Epithelial cell of proximal tubule (primary cell): ENCODE measurements at regions not wholly inside any gene's neighbourhood (a gene's known extent, or its start where the extent isn't known, plus 50 kb on each side); places are given as distances from the start of the nearest gene placed in this dataset.

Source experiments
- DNase-seq: peaks from one replicate; pipeline ENCODE4 v3.0.0-alpha.2; 2011; ENCODE audit warnings: low read depth
- H3K4me3 ChIP-seq: 2 replicates; pipeline ENCODE4 v1.5.1; 2011; ENCODE audit warnings: low read depth, mild to moderate bottlenecking, low read length
- TF ChIP-seq, protein P1 (sequence below): conservative IDR thresholded peaks from 2 replicates; pipeline ENCODE4 v1.5.1; 2012; ENCODE audit warnings: low read depth, mild to moderate bottlenecking, low read length

DNA sequence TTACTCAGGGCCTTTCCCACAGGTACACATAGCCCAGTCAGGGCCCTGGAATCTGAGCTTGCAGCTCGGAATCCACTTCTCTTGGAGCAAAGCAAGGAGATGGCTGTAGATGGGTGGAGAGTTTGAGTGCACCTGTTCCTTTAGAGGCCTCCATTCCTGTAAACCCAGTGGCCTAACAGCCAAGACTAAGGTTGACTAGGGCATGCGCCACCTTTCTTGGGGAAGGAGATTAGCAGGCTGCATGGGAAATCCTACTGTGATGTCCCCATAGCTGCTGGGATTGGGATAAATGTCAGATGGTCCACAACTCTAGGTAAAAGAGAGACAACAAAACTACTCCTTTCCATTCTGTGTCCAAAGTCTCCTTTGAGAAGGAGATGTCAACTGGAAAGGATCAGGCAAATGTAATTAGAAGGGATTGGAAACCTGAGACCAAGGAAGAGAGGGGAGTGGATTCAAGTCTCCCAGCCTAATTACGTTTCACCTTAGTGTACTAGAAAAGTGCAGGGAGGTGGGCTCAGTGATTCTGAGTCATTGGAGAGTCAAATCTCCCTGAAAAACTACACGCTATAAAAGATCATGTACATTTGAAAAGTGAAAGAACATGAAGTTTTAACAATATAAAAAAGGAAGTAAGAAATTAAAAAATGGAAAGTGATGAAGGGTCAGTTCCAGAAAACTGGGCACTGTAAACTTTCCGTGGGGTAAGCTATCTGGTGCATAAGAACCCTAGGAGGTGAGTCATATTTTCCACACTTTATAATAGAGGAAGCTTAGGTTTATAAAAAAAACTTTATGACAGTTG, 104.2 kb downstream of the SEC61B start:
- no peak overlapping the region for H3K4me3 ChIP-seq
- DNase-seq = no peak
- TF ChIP-seq, protein P1, sequence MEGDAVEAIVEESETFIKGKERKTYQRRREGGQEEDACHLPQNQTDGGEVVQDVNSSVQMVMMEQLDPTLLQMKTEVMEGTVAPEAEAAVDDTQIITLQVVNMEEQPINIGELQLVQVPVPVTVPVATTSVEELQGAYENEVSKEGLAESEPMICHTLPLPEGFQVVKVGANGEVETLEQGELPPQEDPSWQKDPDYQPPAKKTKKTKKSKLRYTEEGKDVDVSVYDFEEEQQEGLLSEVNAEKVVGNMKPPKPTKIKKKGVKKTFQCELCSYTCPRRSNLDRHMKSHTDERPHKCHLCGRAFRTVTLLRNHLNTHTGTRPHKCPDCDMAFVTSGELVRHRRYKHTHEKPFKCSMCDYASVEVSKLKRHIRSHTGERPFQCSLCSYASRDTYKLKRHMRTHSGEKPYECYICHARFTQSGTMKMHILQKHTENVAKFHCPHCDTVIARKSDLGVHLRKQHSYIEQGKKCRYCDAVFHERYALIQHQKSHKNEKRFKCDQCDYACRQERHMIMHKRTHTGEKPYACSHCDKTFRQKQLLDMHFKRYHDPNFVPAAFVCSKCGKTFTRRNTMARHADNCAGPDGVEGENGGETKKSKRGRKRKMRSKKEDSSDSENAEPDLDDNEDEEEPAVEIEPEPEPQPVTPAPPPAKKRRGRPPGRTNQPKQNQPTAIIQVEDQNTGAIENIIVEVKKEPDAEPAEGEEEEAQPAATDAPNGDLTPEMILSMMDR = no peak

DNA sequence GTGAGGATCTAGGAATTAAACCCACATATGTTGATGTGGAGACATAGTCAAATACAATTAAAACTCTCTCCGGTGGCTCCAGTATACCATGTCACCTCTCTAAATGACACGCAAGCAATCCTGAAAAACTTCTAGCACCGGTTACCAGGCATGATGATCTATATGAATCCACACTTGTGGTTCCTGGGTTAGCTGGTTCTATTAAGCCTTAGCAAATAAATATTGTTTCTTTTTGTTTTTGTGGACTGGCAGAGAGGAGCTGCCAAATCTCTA, 104.8 kb downstream of the SEC61B start:
- no peak for DNase-seq
- H3K4me3 ChIP-seq = no peak overlapping the region
- TF ChIP-seq, protein P1 = no peak

DNA sequence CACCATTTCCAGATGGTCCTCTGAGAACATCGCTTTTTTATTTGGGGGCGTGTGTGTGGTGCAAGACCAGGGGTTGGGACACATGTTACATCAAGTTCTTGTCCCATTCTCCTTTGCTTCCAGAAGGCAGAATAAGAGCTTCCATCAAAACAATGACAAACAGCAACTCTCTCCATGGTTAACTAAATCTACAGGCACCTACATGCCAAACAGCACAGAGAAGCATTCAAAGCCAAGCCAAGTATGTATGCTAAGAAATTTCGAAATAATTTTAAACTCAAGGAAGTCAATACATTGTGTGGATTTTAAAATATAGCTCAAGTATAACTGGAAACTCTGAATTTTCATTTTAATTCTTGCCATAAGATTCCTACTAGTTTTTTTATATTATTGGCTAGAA, 105.6 kb downstream of the SEC61B start:
- no peak overlapping the region for H3K4me3 ChIP-seq
- TF ChIP-seq, protein P1 = no peak
- no peak for DNase-seq

DNA sequence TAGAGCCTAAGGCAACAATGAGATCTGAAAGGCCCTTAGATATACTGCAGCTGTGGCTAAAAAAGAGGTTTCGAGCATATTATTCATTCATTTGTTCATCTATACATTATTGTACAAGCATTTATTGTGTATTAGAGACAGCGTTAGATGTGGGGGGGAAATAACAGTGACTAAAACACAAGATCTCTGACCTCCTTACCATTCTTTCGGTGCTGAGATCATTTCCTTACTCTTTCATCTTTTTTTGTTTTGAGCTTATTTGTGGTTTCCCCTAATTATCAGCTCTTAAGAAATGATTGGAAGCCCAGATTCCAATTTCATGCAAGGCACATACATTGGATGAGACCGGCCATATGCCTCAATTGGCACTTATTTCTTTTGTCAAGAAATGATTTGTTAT, 113.2 kb downstream of the SEC61B start:
- TF ChIP-seq, protein P1 = no peak
- DNase-seq = no peak
- no peak overlapping the region for H3K4me3 ChIP-seq

DNA sequence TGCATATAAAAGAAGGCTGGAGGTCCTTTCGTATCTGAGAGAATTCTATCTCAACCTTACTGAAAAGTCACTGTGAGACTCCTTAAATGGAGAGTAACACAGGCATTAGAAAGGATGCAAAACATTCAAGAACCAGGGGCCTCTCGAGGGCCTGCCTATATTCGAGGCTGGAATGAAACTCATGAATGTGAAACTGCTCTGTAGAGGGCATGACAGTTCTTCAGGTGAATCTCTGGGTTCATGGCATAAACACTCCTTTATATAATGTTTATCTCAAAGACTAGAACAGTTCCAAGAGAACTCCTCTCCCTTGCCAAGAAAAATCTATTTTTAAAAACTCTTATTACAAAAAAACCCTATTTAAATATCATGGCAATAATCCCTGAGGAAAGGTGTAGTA, 113.9 kb downstream of the SEC61B start:
- TF ChIP-seq, protein P1 = no peak
- DNase-seq = no peak
- no peak overlapping the region for H3K4me3 ChIP-seq

DNA sequence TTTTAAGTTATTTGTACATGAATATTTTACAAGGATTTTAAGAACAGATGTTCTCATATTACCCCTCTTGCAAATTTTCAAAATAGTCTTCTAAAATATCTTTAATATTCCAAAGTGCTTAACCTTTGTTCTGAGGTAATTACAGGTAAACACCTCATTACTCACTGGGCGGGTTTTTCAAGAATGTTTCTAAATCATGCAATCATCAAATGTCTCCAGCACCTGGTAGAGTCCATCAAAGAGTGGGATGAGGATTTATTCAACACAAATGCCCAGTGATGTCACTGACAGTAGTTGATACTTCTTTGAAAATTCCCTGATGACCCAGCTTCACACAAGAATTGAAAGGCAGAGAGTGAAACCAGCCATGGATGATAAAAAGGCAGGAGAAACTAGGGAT, 114.4 kb downstream of the SEC61B start:
- no peak overlapping the region for H3K4me3 ChIP-seq
- TF ChIP-seq, protein P1 = no peak
- DNase-seq = no peak

DNA sequence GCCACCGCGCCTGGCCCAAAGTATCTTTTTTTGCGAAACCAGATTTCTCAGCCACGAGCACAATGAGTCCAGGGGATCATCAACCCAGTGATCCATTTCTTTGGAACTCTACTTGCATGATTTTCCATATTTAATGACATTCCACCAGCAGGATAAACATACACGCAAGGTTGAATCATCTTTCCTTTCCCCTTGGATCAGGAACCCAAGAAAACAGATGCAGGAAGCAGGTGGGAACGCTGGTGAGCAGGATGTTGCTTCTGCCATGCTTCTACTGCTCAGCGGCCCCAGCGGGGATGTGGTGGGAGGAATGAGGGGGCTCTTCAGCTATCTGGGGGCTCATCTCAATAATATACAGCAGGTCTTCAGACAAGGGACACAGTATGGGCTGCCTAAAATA, 118.2 kb downstream of the SEC61B start:
- H3K4me3 ChIP-seq = no peak overlapping the region
- TF ChIP-seq, protein P1 = no peak
- no peak for DNase-seq
